H1 (cell line): ENCODE measurements at regions not wholly inside any gene's neighbourhood (a gene's known extent, or its start where the extent isn't known, plus 50 kb on each side); places are given as distances from the start of the nearest gene placed in this dataset.

Source experiments
- ASH2L ChIP-seq: fragments of 200-600, 300-600 bp; sonication (generic); IDR thresholded peaks from one replicate; pipeline ENCODE4 v1.7.1; 2017; ENCODE audit warnings: low read length
- CHD1 ChIP-seq: IDR thresholded peaks from 2 replicates; pipeline ENCODE4 v1.6.1; 2012; ENCODE audit warnings: low read depth, low read length, improper control_type of control experiment
- CREB1 ChIP-seq: IDR thresholded peaks from 2 replicates; pipeline ENCODE4 v1.6.1; 2012; ENCODE audit warnings: inconsistent platforms
- HDAC6 ChIP-seq: IDR thresholded peaks from one replicate; pipeline ENCODE4 v1.7.1; 2012; ENCODE audit warnings: low read depth, mild to moderate bottlenecking, inconsistent platforms, low read length, moderate library complexity
- POLR2A ChIP-seq, 2 experiments: IDR thresholded peaks; 1 replicate in 1 of 2; 2 replicates in 1 of 2; pipeline ENCODE4 v1.6.1; 2011; ENCODE audit warnings: low read depth in 2 of 2, low read length in 2 of 2, mild to moderate bottlenecking in 2 of 2; ENCODE audit errors: control extremely low read depth in 1 of 2
- POLR2AphosphoS5 ChIP-seq: IDR thresholded peaks from 2 replicates; pipeline ENCODE4 v1.6.1; 2011; ENCODE audit warnings: low read depth, low read length
- RAD21 ChIP-seq, 2 experiments: IDR thresholded peaks in 1 of 2; conservative IDR thresholded peaks in 1 of 2; 2 replicates each; pipeline ENCODE4 v1.6.1; 2011; ENCODE audit warnings: low read depth in 2 of 2, low read length in 2 of 2, improper control_type of control experiment in 1 of 2, inconsistent platforms in 1 of 2, mild to moderate bottlenecking in 1 of 2, moderate library complexity in 1 of 2
- RBBP5 ChIP-seq: IDR thresholded peaks from 2 replicates; pipeline ENCODE4 v1.7.1; 2012; ENCODE audit warnings: low read depth, mild to moderate bottlenecking, inconsistent platforms, low read length, moderate library complexity, borderline replicate concordance
- RXRA ChIP-seq: IDR thresholded peaks from 2 replicates; pipeline ENCODE4 v1.6.1; 2011; ENCODE audit warnings: low read depth, mild to moderate bottlenecking, low read length, moderate library complexity; ENCODE audit not compliant: insufficient read depth
- TAF7 ChIP-seq: optimal IDR thresholded peaks from 2 replicates; pipeline ENCODE3; 2011; ENCODE audit warnings: low read depth, mild to moderate bottlenecking, inconsistent platforms, low read length, moderate library complexity, borderline replicate concordance
- YY1 ChIP-seq: IDR thresholded peaks from 2 replicates; pipeline ENCODE4 v1.6.1; 2011; ENCODE audit warnings: low read depth, mild to moderate bottlenecking, low read length
- TF ChIP-seq, protein P1 (sequence below), 3 experiments: IDR thresholded peaks; 1 replicate in 2 of 3; 2 replicates in 1 of 3; pipeline versions ENCODE4 v1.5.1 to v1.6.1; 2011; ENCODE audit warnings: low read length in 3 of 3, mild to moderate bottlenecking in 3 of 3, inconsistent platforms in 2 of 3, low read depth in 1 of 3, moderate library complexity in 1 of 3; ENCODE audit not compliant: insufficient read depth in 1 of 3; ENCODE audit errors: control extremely low read depth in 1 of 3
- TF ChIP-seq, protein P2 (sequence below): IDR thresholded peaks from 2 replicates; pipeline ENCODE4 v1.6.1; 2011; ENCODE audit warnings: low read depth, mild to moderate bottlenecking, low read length; ENCODE audit not compliant: insufficient read depth

DNA sequence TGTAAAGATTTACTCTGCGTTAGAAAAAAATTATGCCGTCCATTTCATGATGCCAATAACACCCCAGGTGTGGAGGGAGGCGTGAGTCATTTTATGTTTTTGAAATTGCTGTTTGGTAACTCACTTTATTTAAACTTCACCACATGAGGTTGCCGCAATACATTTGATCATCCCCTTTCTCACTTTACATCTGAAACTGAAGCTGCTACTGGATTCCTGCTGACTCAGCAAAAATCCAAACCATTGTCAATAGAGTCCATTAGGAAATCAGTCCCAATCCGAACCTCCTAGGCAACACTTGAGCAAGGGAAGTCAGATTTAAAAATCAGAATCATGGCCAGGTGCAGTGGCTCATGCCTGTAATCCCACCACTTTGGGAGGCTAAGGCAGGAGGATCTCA, 136.6 kb upstream of the SVIL start:
- TF ChIP-seq POLR2A (IDR thresholded peaks at IDR 0.05; ENCODE audit: control extremely low read depth in 1 of 2, low read depth in 2 of 2, low read length in 2 of 2) (no peak), RBBP5 (no peak), RXRA (no peak), RAD21 (IDR thresholded peaks at IDR 0.05 in 1 of 2, conservative IDR thresholded peaks at IDR 0.05 in 1 of 2; ENCODE audit: low read depth in 2 of 2, low read length in 2 of 2) (no peak), YY1 (no peak), CHD1 (no peak), ASH2L (no peak), POLR2AphosphoS5 (no peak), HDAC6 (no peak), CREB1 (no peak), TAF7 (no peak)
- TF ChIP-seq, protein P1, sequence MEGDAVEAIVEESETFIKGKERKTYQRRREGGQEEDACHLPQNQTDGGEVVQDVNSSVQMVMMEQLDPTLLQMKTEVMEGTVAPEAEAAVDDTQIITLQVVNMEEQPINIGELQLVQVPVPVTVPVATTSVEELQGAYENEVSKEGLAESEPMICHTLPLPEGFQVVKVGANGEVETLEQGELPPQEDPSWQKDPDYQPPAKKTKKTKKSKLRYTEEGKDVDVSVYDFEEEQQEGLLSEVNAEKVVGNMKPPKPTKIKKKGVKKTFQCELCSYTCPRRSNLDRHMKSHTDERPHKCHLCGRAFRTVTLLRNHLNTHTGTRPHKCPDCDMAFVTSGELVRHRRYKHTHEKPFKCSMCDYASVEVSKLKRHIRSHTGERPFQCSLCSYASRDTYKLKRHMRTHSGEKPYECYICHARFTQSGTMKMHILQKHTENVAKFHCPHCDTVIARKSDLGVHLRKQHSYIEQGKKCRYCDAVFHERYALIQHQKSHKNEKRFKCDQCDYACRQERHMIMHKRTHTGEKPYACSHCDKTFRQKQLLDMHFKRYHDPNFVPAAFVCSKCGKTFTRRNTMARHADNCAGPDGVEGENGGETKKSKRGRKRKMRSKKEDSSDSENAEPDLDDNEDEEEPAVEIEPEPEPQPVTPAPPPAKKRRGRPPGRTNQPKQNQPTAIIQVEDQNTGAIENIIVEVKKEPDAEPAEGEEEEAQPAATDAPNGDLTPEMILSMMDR (IDR thresholded peaks at IDR 0.05; ENCODE audit: control extremely low read depth in 1 of 3, insufficient read depth in 1 of 3, low read depth in 1 of 3, low read length in 3 of 3), result no peak
- TF ChIP-seq, protein P2, sequence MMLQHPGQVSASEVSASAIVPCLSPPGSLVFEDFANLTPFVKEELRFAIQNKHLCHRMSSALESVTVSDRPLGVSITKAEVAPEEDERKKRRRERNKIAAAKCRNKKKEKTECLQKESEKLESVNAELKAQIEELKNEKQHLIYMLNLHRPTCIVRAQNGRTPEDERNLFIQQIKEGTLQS, result no peak
